GM19438 (cell line): ENCODE measurements at regions not wholly inside any gene's neighbourhood (a gene's known extent, or its start where the extent isn't known, plus 50 kb on each side); places are given as distances from the start of the nearest gene placed in this dataset.

Experiments
- ATAC-seq: cut with Tn5 transposase; IDR thresholded peaks from one replicate; pipeline ENCODE4 v1.9.1; 2021; ENCODE audit warnings: low read depth; ENCODE audit not compliant: unreplicated experiment

GRCh38 chr6:99091985-99092384, 144.2 kb upstream of the FBXL4 start:
- peak; percentile 89 for ATAC-seq

- no peak for ATAC-seq
Measured at GRCh38 chr6:99080191-99080590, 132.4 kb upstream of the FBXL4 start.

GRCh38 chr6:99079058-99079457, 131.3 kb upstream of the FBXL4 start:
- ATAC-seq = no peak

GRCh38 chr6:99073223-99073622, 125.5 kb upstream of the FBXL4 start:
- ATAC-seq = no peak

GRCh38 chr6:99066044-99066443, 118.3 kb upstream of the FBXL4 start:
- no peak for ATAC-seq

- ATAC-seq = no peak
Measured at GRCh38 chr6:99064834-99065233, 117.1 kb upstream of the FBXL4 start.

- no peak for ATAC-seq
Measured at GRCh38 chr6:99036672-99037071, 88.9 kb upstream of the FBXL4 start.

- ATAC-seq = no peak
Measured at GRCh38 chr6:99032396-99032795, 84.7 kb upstream of the FBXL4 start.

GRCh38 chr6:99031957-99032356, 84.2 kb upstream of the FBXL4 start:
- ATAC-seq = no peak

- ATAC-seq = no peak
Measured at GRCh38 chr6:99030915-99031314, 83.2 kb upstream of the FBXL4 start.

GRCh38 chr6:99026135-99026534, 78.4 kb upstream of the FBXL4 start:
- no peak for ATAC-seq

GRCh38 chr6:99024089-99024488, 76.3 kb upstream of the FBXL4 start:
- no peak for ATAC-seq

GRCh38 chr6:99022039-99022609, 74.4 kb upstream of the FBXL4 start:
- ATAC-seq = no peak

- ATAC-seq = no peak
Measured at GRCh38 chr6:99019381-99019780, 71.6 kb upstream of the FBXL4 start.

- ATAC-seq = no peak
Measured at GRCh38 chr6:99017150-99017549, 69.4 kb upstream of the FBXL4 start.

GRCh38 chr6:99016355-99016754, 68.6 kb upstream of the FBXL4 start:
- ATAC-seq = no peak

GRCh38 chr6:99014061-99014460, 66.3 kb upstream of the FBXL4 start:
- ATAC-seq = no peak

- ATAC-seq = no peak
Measured at GRCh38 chr6:99013661-99014060, 65.9 kb upstream of the FBXL4 start.

GRCh38 chr6:99013145-99013544, 65.4 kb upstream of the FBXL4 start:
- no peak for ATAC-seq

GRCh38 chr6:99011151-99011550, 63.4 kb upstream of the FBXL4 start:
- no peak for ATAC-seq

GRCh38 chr6:99002831-99003230, 55.1 kb upstream of the FBXL4 start:
- no peak for ATAC-seq

GRCh38 chr6:98998103-98998502, 50.4 kb upstream of the FBXL4 start:
- no peak for ATAC-seq
